ENCODE measurements at regions not wholly inside any gene's neighbourhood (a gene's known extent, or its start where the extent isn't known, plus 50 kb on each side); places are given as distances from the start of the nearest gene placed in this dataset.

GRCh38 chr6:6885521-6886170 is 222.1 kb upstream of the RREB1 start:
- no peak overlapping the region for H3K4me3 Mint-ChIP-seq (ENCODE audit: low read depth)
- peaks cover 11% of the 10 kb centered on the region for H3K27me3 Mint-ChIP-seq
- H3K27ac Mint-ChIP-seq, result no peak overlapping the region
- no peak for DNase-seq (ENCODE audit: low spot score, unreplicated experiment)
- no peaks in the 10 kb centered on the region for H3K36me3 Mint-ChIP-seq (ENCODE audit: insufficient read depth)
- TF ChIP-seq CTCF (IDR thresholded peaks at IDR 0.05; ENCODE audit: unreplicated experiment), result no peak
- H3K4me1 Mint-ChIP-seq (ENCODE audit: low read depth), result peaks cover 9% of the 10 kb centered on the region
- no peaks in the 10 kb centered on the region for H3K9me3 Mint-ChIP-seq (ENCODE audit: low read depth)

GRCh38 chr6:6886171-6886885 is 221.4 kb upstream of the RREB1 start:
- DNase-seq (ENCODE audit: low spot score, unreplicated experiment), result no peak
- Mint-ChIP-seq H3K9me3 (ENCODE audit: low read depth) (no peaks in the 10 kb centered on the region), H3K36me3 (ENCODE audit: insufficient read depth) (no peaks in the 10 kb centered on the region), H3K27ac (no peak overlapping the region), H3K27me3 (peaks cover 11% of the 10 kb centered on the region), H3K4me1 (ENCODE audit: low read depth) (peaks cover 15% of the 10 kb centered on the region), H3K4me3 (ENCODE audit: low read depth) (no peak overlapping the region)
- TF ChIP-seq CTCF (IDR thresholded peaks at IDR 0.05; ENCODE audit: unreplicated experiment), result no peak

GRCh38 chr6:6886886-6887285 is 220.9 kb upstream of the RREB1 start:
- Mint-ChIP-seq H3K4me3 (ENCODE audit: low read depth) (no peak overlapping the region), H3K36me3 (ENCODE audit: insufficient read depth) (no peaks in the 10 kb centered on the region), H3K27me3 (peaks cover 11% of the 10 kb centered on the region), H3K9me3 (ENCODE audit: low read depth) (no peaks in the 10 kb centered on the region), H3K27ac (no peak overlapping the region), H3K4me1 (ENCODE audit: low read depth) (peaks cover 20% of the 10 kb centered on the region)
- no peak for TF ChIP-seq CTCF (IDR thresholded peaks at IDR 0.05; ENCODE audit: unreplicated experiment)
- DNase-seq (ENCODE audit: low spot score, unreplicated experiment), result no peak

- DNase-seq (ENCODE audit: low spot score, unreplicated experiment), result no peak
- Mint-ChIP-seq H3K27ac (no peak overlapping the region), H3K9me3 (ENCODE audit: low read depth) (no peaks in the 10 kb centered on the region), H3K4me1 (ENCODE audit: low read depth) (peaks cover 26% of the 10 kb centered on the region), H3K4me3 (ENCODE audit: low read depth) (no peak overlapping the region), H3K27me3 (peaks cover 4% of the 10 kb centered on the region), H3K36me3 (ENCODE audit: insufficient read depth) (no peaks in the 10 kb centered on the region)
- no peak for TF ChIP-seq CTCF (IDR thresholded peaks at IDR 0.05; ENCODE audit: unreplicated experiment)
Measured at GRCh38 chr6:6889601-6890000, 218.2 kb upstream of the RREB1 start.

GRCh38 chr6:6890400-6890858 is 217.3 kb upstream of the RREB1 start:
- no peak for DNase-seq (ENCODE audit: low spot score, unreplicated experiment)
- H3K27ac Mint-ChIP-seq, result no peak overlapping the region
- TF ChIP-seq CTCF (IDR thresholded peaks at IDR 0.05; ENCODE audit: unreplicated experiment), result no peak
- H3K9me3 Mint-ChIP-seq (ENCODE audit: low read depth), result no peaks in the 10 kb centered on the region
- H3K36me3 Mint-ChIP-seq (ENCODE audit: insufficient read depth), result no peaks in the 10 kb centered on the region
- peaks cover 4% of the 10 kb centered on the region for H3K27me3 Mint-ChIP-seq
- H3K4me1 Mint-ChIP-seq (ENCODE audit: low read depth), result peaks cover 26% of the 10 kb centered on the region
- no peak overlapping the region for H3K4me3 Mint-ChIP-seq (ENCODE audit: low read depth)

Data from progenitor cell of endocrine pancreas (in vitro differentiated cells).